ENCODE measurements at regions not wholly inside any gene's neighbourhood (a gene's known extent, or its start where the extent isn't known, plus 50 kb on each side); places are given as distances from the start of the nearest gene placed in this dataset.

DNA sequence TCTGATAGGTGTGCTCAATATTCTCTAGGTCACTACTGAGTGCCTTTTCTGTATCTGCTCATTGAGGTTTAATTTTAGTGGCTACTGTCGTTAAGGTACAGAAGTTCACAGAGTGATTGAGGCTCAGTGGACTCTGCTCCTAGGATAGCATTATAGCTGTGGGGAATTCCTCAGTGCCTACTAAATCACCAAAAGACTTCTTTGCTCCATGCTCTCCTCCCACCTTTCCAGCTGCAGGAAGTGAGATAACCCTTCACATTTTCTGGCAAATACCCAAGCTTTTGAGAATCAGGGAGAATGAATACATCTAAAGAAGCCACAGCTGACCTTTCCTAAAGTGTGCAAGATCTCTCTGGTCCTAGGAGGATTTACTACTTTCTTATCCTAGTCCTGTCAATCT, 95.2 kb upstream of the FSIP2 start:
- no peak overlapping the region for H2BK120ac ChIP-seq (replicated peaks; ENCODE audit: low read depth, low read length)
- H4K91ac ChIP-seq (replicated peaks; ENCODE audit: insufficient read length, low read length) = no peak overlapping the region
- H3K23me2 ChIP-seq (ENCODE audit: low read depth, low read length) = no peaks in the 10 kb centered on the region
- TF ChIP-seq SIX5 (IDR thresholded peaks at IDR 0.05; ENCODE audit: low read depth, low read length) (no peak), SP4 (IDR thresholded peaks at IDR 0.05; ENCODE audit: low read length) (no peak), RNF2 (IDR thresholded peaks at IDR 0.05; ENCODE audit: borderline replicate concordance, low read depth, low read length, missing control alignments, poor library complexity, severe bottlenecking) (no peak), YY1 (IDR thresholded peaks at IDR 0.05; ENCODE audit: low read depth, low read length) (no peak), POLR2AphosphoS5 (IDR thresholded peaks at IDR 0.05; ENCODE audit: low read depth, low read length) (no peak), RXRA (IDR thresholded peaks at IDR 0.05; ENCODE audit: insufficient read depth, low read depth, low read length) (no peak), TEAD4 (IDR thresholded peaks at IDR 0.05; ENCODE audit: low read depth, low read length) (no peak)
- TF ChIP-seq, protein P1, sequence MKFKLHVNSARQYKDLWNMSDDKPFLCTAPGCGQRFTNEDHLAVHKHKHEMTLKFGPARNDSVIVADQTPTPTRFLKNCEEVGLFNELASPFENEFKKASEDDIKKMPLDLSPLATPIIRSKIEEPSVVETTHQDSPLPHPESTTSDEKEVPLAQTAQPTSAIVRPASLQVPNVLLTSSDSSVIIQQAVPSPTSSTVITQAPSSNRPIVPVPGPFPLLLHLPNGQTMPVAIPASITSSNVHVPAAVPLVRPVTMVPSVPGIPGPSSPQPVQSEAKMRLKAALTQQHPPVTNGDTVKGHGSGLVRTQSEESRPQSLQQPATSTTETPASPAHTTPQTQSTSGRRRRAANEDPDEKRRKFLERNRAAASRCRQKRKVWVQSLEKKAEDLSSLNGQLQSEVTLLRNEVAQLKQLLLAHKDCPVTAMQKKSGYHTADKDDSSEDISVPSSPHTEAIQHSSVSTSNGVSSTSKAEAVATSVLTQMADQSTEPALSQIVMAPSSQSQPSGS (IDR thresholded peaks at IDR 0.05; ENCODE audit: low read length) = no peak
- no peaks in the 10 kb centered on the region for H3K9me3 ChIP-seq (ENCODE audit: insufficient read depth in 2 of 2, low read depth in 1 of 2, low read length in 1 of 2)
- no peak overlapping the region for H2BK5ac ChIP-seq (ENCODE audit: low read depth, low read length)
- H3K27ac ChIP-seq (ENCODE audit: low read depth, low read length) = no peak overlapping the region
- no peak overlapping the region for H4K5ac ChIP-seq (ENCODE audit: insufficient read length, low read depth, low read length)
- no peak overlapping the region for H3K4me3 ChIP-seq (ENCODE audit: extremely low read depth in 1 of 4, insufficient read depth in 2 of 4, low read depth in 3 of 4, low read length in 4 of 4)
- H3K4me2 ChIP-seq (ENCODE audit: insufficient read depth in 1 of 2, low read depth in 2 of 2, low read length in 2 of 2) = no peak overlapping the region
- ChIA-PET POLR2A (ENCODE audit: partially characterized antibody) (no interaction called here), CTCF (ENCODE audit: partially characterized antibody) (interaction anchor here (0.8 to 1.1 kb wide), 2 partner anchors 12 to 14 kb away, joined by 3 to 5 read pairs; no protein-coding TSS in a partner anchor)
- no peaks in the 10 kb centered on the region for H3K79me2 ChIP-seq (ENCODE audit: control insufficient read depth in 1 of 2, insufficient read depth in 2 of 2, low read length in 2 of 2)
- no peak overlapping the region for H4K8ac ChIP-seq (ENCODE audit: extremely low read depth, insufficient read depth, low read length)
- DNase-seq (ENCODE audit: low read depth in 1 of 2, low spot score in 2 of 2) = no peak
- H2AFZ ChIP-seq (ENCODE audit: low read length) = no peak overlapping the region
- H3K4me1 ChIP-seq (replicated peaks in 1 of 4; ENCODE audit: control insufficient read depth in 3 of 4, insufficient read depth in 4 of 4, low read length in 3 of 4) = peaks cover 0 to 3% (median under 1%) of the 10 kb centered on the region in 4 experiments; a peak in 2 of 7 replicates
- H4K20me1 ChIP-seq (replicated peaks in 1 of 2; ENCODE audit: control insufficient read depth in 1 of 2, insufficient read depth in 2 of 2, low read length in 2 of 2) = no peaks in the 10 kb centered on the region
- no peak overlapping the region for H2BK15ac ChIP-seq (ENCODE audit: low read length)
- H3K18ac ChIP-seq (ENCODE audit: extremely low read depth, low read length) = no peak overlapping the region
- no peak overlapping the region for H2BK20ac ChIP-seq (ENCODE audit: low read length)
- H3K14ac ChIP-seq (ENCODE audit: insufficient read length) = no peak overlapping the region
- H2BK12ac ChIP-seq (ENCODE audit: low read depth, low read length) = no peak overlapping the region
- H3K56ac ChIP-seq (replicated peaks; ENCODE audit: insufficient read length, low read depth, low read length) = no peak overlapping the region
- no peak for FAIRE-seq
- WGBS, 2 experiments (ENCODE audit: extremely low coverage in 1 of 2, insufficient coverage in 1 of 2, insufficient read length in 1 of 2, insufficient replicate concordance in 2 of 2, low coverage in 1 of 2, low lambda C conversion rate in 2 of 2, missing lambda C conversion rate in 1 of 2) = 78% methylated on average over 1 of the region's 1 CpG; no CpG with 5 or more reads in 1 of the 2 experiments
- H2AK5ac ChIP-seq (ENCODE audit: low read depth, low read length) = no peak overlapping the region
- no peaks in the 10 kb centered on the region for H3K36me3 ChIP-seq (ENCODE audit: control insufficient read depth in 2 of 4, insufficient read depth in 4 of 4, low read length in 3 of 4)
- H3K9ac ChIP-seq (replicated peaks in 1 of 4; ENCODE audit: extremely low read depth in 1 of 4, low read depth in 3 of 4, low read length in 3 of 4) = no peak overlapping the region
- H3K79me1 ChIP-seq (ENCODE audit: low read depth, low read length) = no peaks in the 10 kb centered on the region
- H3K23ac ChIP-seq (ENCODE audit: insufficient read length) = no peak overlapping the region
- no peaks in the 10 kb centered on the region for H3K27me3 ChIP-seq (replicated peaks in 1 of 4; ENCODE audit: control insufficient read depth in 3 of 4, extremely low read depth in 1 of 4, insufficient read depth in 3 of 4, low read length in 3 of 4)
- no peak overlapping the region for H3K4ac ChIP-seq (replicated peaks; ENCODE audit: insufficient read length, low read depth, low read length)

Measured in H1 (cell line).